Adrenal gland (tissue), 9 donors: ENCODE measurements at regions not wholly inside any gene's neighbourhood (a gene's known extent, or its start where the extent isn't known, plus 50 kb on each side); places are given as distances from the start of the nearest gene placed in this dataset.

ENCODE experiments used
- DNase-seq, 7 donors: peaks; one replicate each; pipeline ENCODE4 v3.0.0-alpha.2; 2019 to 2020
- H3K27ac ChIP-seq, 5 donors: fragments of 200-600 bp; sonication (generic) in 4 of 5; 1 replicate in 3 of 5; 2 replicates in 2 of 5; pipeline versions ENCODE4 v1.5.1 to v1.8.0; 2016 to 2020; ENCODE audit warnings: mild to moderate bottlenecking in 1 of 5
- H3K27me3 ChIP-seq: fragments of 200-600 bp; 2 replicates; pipeline ENCODE4 v1.8.0; 2021
- H3K36me3 ChIP-seq, 2 donors: fragments of 200-600 bp; replicated peaks in 1 of 2; 1 replicate in 1 of 2; 2 replicates in 1 of 2; pipeline versions ENCODE4 v1.5.1 to v1.8.0; 2018 to 2022
- H3K4me1 ChIP-seq, 2 donors: fragments of 200-600 bp; replicated peaks in 1 of 2; 1 replicate in 1 of 2; 2 replicates in 1 of 2; pipeline versions ENCODE4 v1.5.1 to v1.8.0; 2018 to 2021
- H3K4me3 ChIP-seq, 4 donors: fragments of 200-600 bp; sonication (generic) in 3 of 4; one replicate each; pipeline ENCODE4 v1.5.1; 2016 to 2018
- H3K9me3 ChIP-seq, 3 donors: fragments of 200-600 bp; sonication (generic) in 1 of 3; replicated peaks in 1 of 3; 1 replicate in 2 of 3; 2 replicates in 1 of 3; pipeline versions ENCODE4 v1.5.1 to v1.8.0; 2016 to 2021
- CTCF ChIP-seq, 6 experiments: fragments of 450-650 bp in 4 of 6; fragments of 200-600 bp in 2 of 6; sonication (generic) in 1 of 6; IDR thresholded peaks; 1 replicate in 5 of 6; 2 replicates in 1 of 6; pipeline versions ENCODE4 v1.5.1 to v1.8.0; 2016 to 2021; ENCODE audit warnings: antibody characterized with exemption in 6 of 6, mild to moderate bottlenecking in 2 of 6, moderate library complexity in 1 of 6
- POLR2A ChIP-seq, 2 donors: fragments of 450-650 bp; IDR thresholded peaks; one replicate each; pipeline ENCODE4 v1.6.1; 2017; ENCODE audit warnings: antibody characterized with exemption in 2 of 2, mild to moderate bottlenecking in 2 of 2, moderate library complexity in 1 of 2
- WGBS, 4 donors: extraction: QIAGEN DNeasy Blood & Tissue Kit in 2 of 4; methylation state at CpG; one replicate each; pipeline versions ENCODE4 v1.1.5 to v1.1.7; 2013 to 2017; 5-methylcytosine and 5-hydroxymethylcytosine counted together
- intact Hi-C, 2 donors: fragments of 100-400 bp; cut with DNase I; formaldehyde crosslinking; loops; one replicate each; pipeline versions ENCODE4 v1.14.1 to v1.15.0; 2022 to 2023
- donor health status: healthy with polysubstance abuse.
- donor health status: Bipolar disorder and iron deficiency.
- donor health status: DM: yes; HTN: yes; CAD: no.
- donor health status: DM: no; HTN: no; CAD: no.
- donor health status: DM: no; HTN: no; CAD: no.

DNA sequence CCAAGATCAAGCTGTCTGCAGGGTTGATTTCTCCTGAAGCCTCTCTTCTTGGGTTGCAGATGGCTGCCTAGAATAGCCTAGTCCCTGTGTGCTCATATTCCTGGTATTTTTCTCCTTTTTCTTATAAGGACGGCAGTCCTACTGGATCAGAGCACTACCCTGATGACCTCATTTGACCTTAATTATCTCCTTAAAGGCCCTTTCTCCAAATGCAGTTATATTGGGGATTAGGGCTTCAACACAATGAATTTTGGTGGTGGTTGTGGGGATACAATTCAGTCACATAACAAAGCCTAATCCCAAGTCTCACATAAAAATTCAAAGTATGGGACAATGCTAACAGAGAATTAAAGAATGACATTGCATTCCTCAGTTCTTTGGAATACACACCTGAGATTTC is 238.8 kb upstream of the SALL1 start:
- Histone ChIP-seq H3K27ac (no peak overlapping the region), H3K4me1 (no peaks in the 10 kb centered on the region), H3K27me3 (peaks cover 3% of the 10 kb centered on the region), H3K4me3 (no peak overlapping the region), H3K36me3 (no peaks in the 10 kb centered on the region), H3K9me3 (no peaks in the 10 kb centered on the region)
- intact Hi-C loops, result no loop called here
- no peak for DNase-seq
- TF ChIP-seq CTCF (IDR thresholded peaks at IDR 0.05) (no peak), POLR2A (IDR thresholded peaks at IDR 0.05) (no peak)
- 35 to 59% (median 45%) methylated on average over 1 of the region's 1 CpG for WGBS, 4 donors

- Histone ChIP-seq H3K36me3 (no peaks in the 10 kb centered on the region), H3K9me3 (no peaks in the 10 kb centered on the region), H3K27ac (no peak overlapping the region), H3K4me1 (no peaks in the 10 kb centered on the region), H3K4me3 (no peak overlapping the region), H3K27me3 (peaks cover 3% of the 10 kb centered on the region)
- TF ChIP-seq CTCF (IDR thresholded peaks at IDR 0.05) (no peak), POLR2A (IDR thresholded peaks at IDR 0.05) (no peak)
- intact Hi-C loops, result no loop called here
- no peak for DNase-seq
- 69 to 84% (median 78%) methylated on average over 6 of the region's 6 CpGs for WGBS, 4 donors
Observed at GRCh38 chr16:51388516-51388951, 237.5 kb upstream of the SALL1 start.

DNA sequence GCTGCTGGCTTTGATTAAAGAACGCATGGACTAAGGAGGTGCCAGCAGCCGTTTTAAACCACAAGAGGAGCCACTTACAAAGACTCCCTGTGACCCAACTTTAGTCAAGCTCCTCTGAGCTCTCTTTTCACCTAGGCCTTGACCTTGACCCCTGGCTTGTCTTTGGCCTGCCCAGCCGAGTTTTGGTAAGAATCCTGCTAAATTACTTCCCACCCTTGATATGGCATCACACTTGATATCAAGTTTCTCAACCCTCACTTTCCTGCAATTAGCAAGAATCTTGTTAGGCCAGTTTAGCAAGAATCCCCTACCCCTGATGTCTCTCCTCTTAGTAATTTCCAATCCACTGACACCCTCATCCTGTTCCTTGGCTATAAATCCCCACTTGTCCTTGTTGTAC is 232.8 kb upstream of the SALL1 start:
- Histone ChIP-seq H3K27me3 (peaks cover 3% of the 10 kb centered on the region), H3K4me1 (no peaks in the 10 kb centered on the region), H3K4me3 (no peak overlapping the region), H3K9me3 (no peaks in the 10 kb centered on the region), H3K36me3 (no peaks in the 10 kb centered on the region), H3K27ac (no peak overlapping the region)
- intact Hi-C loops, result no loop called here
- DNase-seq, result no peak
- WGBS, 4 donors, result 36 to 56% (median 41%) methylated on average over 3 of the region's 3 CpGs
- TF ChIP-seq CTCF (IDR thresholded peaks at IDR 0.05) (no peak), POLR2A (IDR thresholded peaks at IDR 0.05) (no peak)

DNA sequence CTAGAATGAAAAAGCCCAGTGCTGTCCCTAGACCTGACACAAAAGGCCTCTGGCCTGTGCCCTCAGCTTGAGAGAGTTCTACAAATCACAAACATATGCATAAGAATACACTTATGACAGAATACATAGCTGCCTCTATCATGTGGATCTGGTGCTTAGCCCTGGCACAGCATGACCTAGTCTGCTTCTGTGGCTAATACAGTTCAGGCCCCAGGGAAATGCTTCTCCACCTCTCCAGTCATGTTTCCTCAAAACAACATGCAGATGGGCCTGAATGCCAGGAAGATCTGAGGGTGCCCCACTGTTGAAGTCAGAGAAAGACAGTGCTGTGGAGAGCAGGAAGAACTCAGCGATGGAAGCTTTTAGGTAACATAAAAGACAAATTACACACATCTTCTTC is 231.9 kb upstream of the SALL1 start:
- Histone ChIP-seq H3K36me3 (no peaks in the 10 kb centered on the region), H3K27ac (no peak overlapping the region), H3K4me3 (no peak overlapping the region), H3K4me1 (no peaks in the 10 kb centered on the region), H3K27me3 (peaks cover 3% of the 10 kb centered on the region), H3K9me3 (no peaks in the 10 kb centered on the region)
- DNase-seq, result no peak
- intact Hi-C loops, result no loop called here
- WGBS, 4 donors, result 76 to 89% (median 81%) methylated on average over 1 of the region's 1 CpG
- TF ChIP-seq POLR2A (IDR thresholded peaks at IDR 0.05), result no peak
- TF ChIP-seq CTCF (IDR thresholded peaks at IDR 0.05), result no peak
